Activated CD4-positive, alpha-beta T cell treated with anti-CD3 and anti-CD28 coated beads, Interleukin-2, amount 50 U/mL, for 24 hours (primary cell): ENCODE measurements at regions not wholly inside any gene's neighbourhood (a gene's known extent, or its start where the extent isn't known, plus 50 kb on each side); places are given as distances from the start of the nearest gene placed in this dataset.
"Not testable (repeated sequence)": the region's sequence is repeated elsewhere in the genome, so short reads cannot be mapped to it uniquely, and the experiment has no call there.

Experiments used
- DNase-seq, 2 donors: peaks; one replicate each; pipeline ENCODE4 v3.0.0-alpha.2; 2020; ENCODE audit warnings: low read depth in 1 of 2, low spot score in 1 of 2

GRCh38 chr13:78876915-78877549 lies 218.1 kb upstream of the OBI1 start:
- DNase-seq = no peak

- DNase-seq = no peak
These were observed 217.0 kb upstream of the OBI1 start for GRCh38 chr13:78875792-78876580.

GRCh38 chr13:78868991-78869390 lies 210.0 kb upstream of the OBI1 start:
- no peak for DNase-seq

- DNase-seq = no peak
These were observed 208.7 kb upstream of the OBI1 start for GRCh38 chr13:78867655-78868054.

- DNase-seq = not testable (repeated sequence)
These were observed 207.1 kb upstream of the OBI1 start for GRCh38 chr13:78866076-78866475.

- DNase-seq = no peak
These were observed 203.5 kb upstream of the OBI1 start for GRCh38 chr13:78862446-78862845.

- DNase-seq = no peak
These were observed 193.8 kb upstream of the OBI1 start for GRCh38 chr13:78852709-78853108.

- DNase-seq = no peak
These were observed 186.9 kb upstream of the OBI1 start for GRCh38 chr13:78845656-78846365.

- no peak for DNase-seq
These were observed 185.2 kb upstream of the OBI1 start for GRCh38 chr13:78844106-78844505.

- DNase-seq = no peak
These were observed 182.5 kb upstream of the OBI1 start for GRCh38 chr13:78841358-78841963.

- no peak for DNase-seq
These were observed 177.4 kb upstream of the OBI1 start for GRCh38 chr13:78836238-78836784.

- DNase-seq = no peak
These were observed 173.5 kb upstream of the OBI1 start for GRCh38 chr13:78832461-78832860.

- no peak for DNase-seq
These were observed 171.6 kb upstream of the OBI1 start for GRCh38 chr13:78830508-78830907.

GRCh38 chr13:78829821-78830220 lies 170.9 kb upstream of the OBI1 start:
- no peak for DNase-seq

GRCh38 chr13:78827471-78827870 lies 168.5 kb upstream of the OBI1 start:
- DNase-seq = no peak

- no peak for DNase-seq
These were observed 168.0 kb upstream of the OBI1 start for GRCh38 chr13:78826936-78827335.

- DNase-seq = no peak
These were observed 167.4 kb upstream of the OBI1 start for GRCh38 chr13:78826312-78826711.

- DNase-seq = no peak
These were observed 161.6 kb upstream of the OBI1 start for GRCh38 chr13:78820541-78820940.

GRCh38 chr13:78816592-78816991 lies 157.6 kb upstream of the OBI1 start:
- no peak for DNase-seq

- DNase-seq = no peak
These were observed 157.2 kb upstream of the OBI1 start for GRCh38 chr13:78816154-78816553.

- no peak for DNase-seq
These were observed 147.5 kb upstream of the OBI1 start for GRCh38 chr13:78806457-78806856.
